GM23338 (cell line): ENCODE measurements at regions not wholly inside any gene's neighbourhood (a gene's known extent, or its start where the extent isn't known, plus 50 kb on each side); places are given as distances from the start of the nearest gene placed in this dataset.

Experiments used
- ATAC-seq: fragments of 200-7000 bp; cut with Tn5 transposase; 3 replicates; pipeline ENCODE4 v1.9.1; 2020
- DNase-seq: peaks from one replicate; pipeline ENCODE4 v3.0.0-alpha.2; 2015; ENCODE audit warnings: low spot score
- H2AFZ ChIP-seq: fragments of 200-600 bp; sonication (generic); 2 replicates; pipeline ENCODE4 v1.8.0; 2016; ENCODE audit warnings: antibody characterized with exemption, mild to moderate bottlenecking, moderate library complexity
- H3F3A ChIP-seq: fragments of 200-600 bp; sonication (generic); replicated peaks from 2 replicates; pipeline ENCODE4 v1.8.0; 2017; ENCODE audit warnings: antibody characterized with exemption, mixed run types, low read depth
- H3K27ac ChIP-seq: fragments of 200-600 bp; sonication (generic); 2 replicates; pipeline ENCODE4 v1.6.1; 2016; ENCODE audit warnings: low read depth
- H3K27me3 ChIP-seq: fragments of 200-600 bp; sonication (generic); 2 replicates; pipeline ENCODE4 v1.8.0; 2016; ENCODE audit warnings: mild to moderate bottlenecking, mixed run types, moderate library complexity; ENCODE audit not compliant: insufficient read depth
- H3K36me3 ChIP-seq: fragments of 200-600 bp; sonication (generic); 2 replicates; pipeline ENCODE4 v1.8.0; 2016; ENCODE audit warnings: mild to moderate bottlenecking; ENCODE audit not compliant: insufficient read depth
- H3K4me1 ChIP-seq: fragments of 200-600 bp; sonication (generic); 2 replicates; pipeline ENCODE4 v1.8.0; 2016; ENCODE audit warnings: mild to moderate bottlenecking, moderate library complexity; ENCODE audit not compliant: insufficient read depth
- H3K4me2 ChIP-seq: fragments of 200-600 bp; sonication (generic); 2 replicates; pipeline ENCODE4 v1.7.1; 2017; ENCODE audit warnings: mixed run types
- H3K4me3 ChIP-seq: fragments of 200-600 bp; sonication (generic); 2 replicates; pipeline ENCODE4 v1.6.1; 2016; ENCODE audit warnings: mixed run types
- H3K79me2 ChIP-seq: fragments of 200-600 bp; sonication (generic); replicated peaks from 2 replicates; pipeline ENCODE4 v1.8.0; 2017; ENCODE audit warnings: mild to moderate bottlenecking; ENCODE audit not compliant: insufficient read depth
- H3K9me2 ChIP-seq: fragments of 200-600 bp; sonication (generic); 2 replicates; pipeline ENCODE4 v1.8.0; 2017; ENCODE audit not compliant: insufficient read depth
- H4K20me1 ChIP-seq: fragments of 200-600 bp; sonication (generic); replicated peaks from 2 replicates; pipeline ENCODE4 v1.8.0; 2017; ENCODE audit warnings: mild to moderate bottlenecking; ENCODE audit not compliant: insufficient read depth
- H3K27ac Mint-ChIP-seq: 2 replicates; pipeline ENCODE4 v1.8.0; 2020; ENCODE audit warnings: inconsistent platforms, mild to moderate bottlenecking, moderate library complexity, mixed read lengths
- H3K27me3 Mint-ChIP-seq: 3 replicates; pipeline ENCODE4 v1.8.0; 2022; ENCODE audit warnings: low read depth, mild to moderate bottlenecking, moderate library complexity, mixed read lengths, inconsistent platforms; ENCODE audit not compliant: insufficient read depth, poor library complexity
- H3K36me3 Mint-ChIP-seq: 3 replicates; pipeline ENCODE4 v1.8.0; 2021; ENCODE audit warnings: low read depth, mild to moderate bottlenecking, inconsistent platforms, moderate library complexity, mixed read lengths
- H3K4me1 Mint-ChIP-seq: 3 replicates; pipeline ENCODE4 v1.8.0; 2020; ENCODE audit warnings: mild to moderate bottlenecking, inconsistent platforms, mixed read lengths
- H3K4me3 Mint-ChIP-seq: 3 replicates; pipeline ENCODE4 v1.8.0; 2021; ENCODE audit warnings: moderate library complexity, mild to moderate bottlenecking, inconsistent platforms, mixed read lengths
- H3K9me3 Mint-ChIP-seq: 3 replicates; pipeline ENCODE4 v1.8.0; 2020; ENCODE audit warnings: moderate library complexity, mild to moderate bottlenecking, inconsistent platforms, mixed read lengths
- CREB1 ChIP-seq: fragments of 250-450 bp; sonication (Bioruptor Pico); IDR thresholded peaks from 2 replicates; pipeline ENCODE4 v1.5.0; 2020; ENCODE audit warnings: low read depth, mild to moderate bottlenecking, moderate library complexity
- CTCF ChIP-seq, 2 experiments: fragments of 200-600 bp in 1 of 2; sonication (generic) in 1 of 2; conservative IDR thresholded peaks; 2 replicates each; pipeline versions ENCODE4 v1.5.1 to v1.6.1; 2016 to 2017; ENCODE audit warnings: antibody characterized with exemption in 2 of 2, low read depth in 2 of 2, mild to moderate bottlenecking in 2 of 2, moderate library complexity in 1 of 2
- ETS1 ChIP-seq: IDR thresholded peaks from 2 replicates; pipeline ENCODE4 v1.6.1; 2016; ENCODE audit warnings: antibody characterized with exemption
- EZH2phosphoT487 ChIP-seq: fragments of 200-600 bp; sonication (generic); IDR thresholded peaks from one replicate; pipeline ENCODE4 v1.8.1; 2018; ENCODE audit warnings: antibody characterized with exemption; ENCODE audit not compliant: unreplicated experiment
- JUNB ChIP-seq: IDR thresholded peaks from one replicate; pipeline ENCODE4 v1.6.1; 2016; ENCODE audit warnings: antibody characterized with exemption; ENCODE audit not compliant: unreplicated experiment
- NANOG ChIP-seq: IDR thresholded peaks from 2 replicates; pipeline ENCODE4 v1.6.1; 2016; ENCODE audit warnings: antibody characterized with exemption, borderline replicate concordance
- STAT1 ChIP-seq: IDR thresholded peaks from one replicate; pipeline ENCODE4 v1.6.1; 2016; ENCODE audit warnings: antibody characterized with exemption; ENCODE audit not compliant: unreplicated experiment
- ZNF114 ChIP-seq: fragments of 250-450 bp; sonication (Bioruptor Pico); IDR thresholded peaks from 2 replicates; pipeline ENCODE4 v1.5.0; 2020; ENCODE audit warnings: mild to moderate bottlenecking, moderate library complexity
- ZNF331 ChIP-seq: fragments of 250-450 bp; sonication (Bioruptor Pico); IDR thresholded peaks from 2 replicates; pipeline ENCODE4 v1.5.0; 2020; ENCODE audit warnings: low read depth, mild to moderate bottlenecking, moderate library complexity
- ZNF462 ChIP-seq: fragments of 250-450 bp; sonication (Bioruptor Pico); IDR thresholded peaks from 2 replicates; pipeline ENCODE4 v1.5.0; 2020; ENCODE audit warnings: mild to moderate bottlenecking, moderate library complexity

GRCh38 chr13:34654203-34654602, 287.9 kb upstream of the NBEA start (continued):
- no peak for TF ChIP-seq ETS1
- no peak for TF ChIP-seq EZH2phosphoT487
- no peak for TF ChIP-seq JUNB
- no peak for TF ChIP-seq ZNF331 (CRISPR knock-in tag)
- TF ChIP-seq ZNF114 (CRISPR knock-in tag), result no peak

GRCh38 chr13:34654647-34655046, 287.4 kb upstream of the NBEA start:
- Mint-ChIP-seq H3K9me3 (peaks cover 27% of the 10 kb centered on the region), H3K36me3 (peaks cover 16% of the 10 kb centered on the region), H3K27me3 (no peaks in the 10 kb centered on the region), H3K27ac (no peak overlapping the region), H3K4me3 (no peak overlapping the region), H3K4me1 (0 out of 3 replicates have a peak, but pooled peaks cover 3% of the 10 kb centered on the region)
- Histone ChIP-seq H3K36me3 (0 out of 2 replicates have a peak, but pooled peaks cover 3% of the 10 kb centered on the region), H3K27ac (no peak overlapping the region), H3K4me1 (no peaks in the 10 kb centered on the region), H2AFZ (0 out of 2 replicates have a peak overlapping the region, but pooled peaks have one; percentile 56), H3K4me3 (no peak overlapping the region), H3K27me3 (no peaks in the 10 kb centered on the region), H3F3A (no peaks in the 10 kb centered on the region), H4K20me1 (no peaks in the 10 kb centered on the region), H3K9me2 (peaks cover 6% of the 10 kb centered on the region; the same call in 1 of the 2 replicates), H3K79me2 (no peaks in the 10 kb centered on the region), H3K4me2 (no peak overlapping the region)
- TF ChIP-seq EZH2phosphoT487, result no peak
- no peak for TF ChIP-seq CREB1
- TF ChIP-seq STAT1, result no peak
- TF ChIP-seq ZNF462 (CRISPR knock-in tag), result no peak
- TF ChIP-seq ZNF331 (CRISPR knock-in tag), result no peak
- no peak for TF ChIP-seq JUNB
- no peak for TF ChIP-seq CTCF (conservative IDR thresholded peaks at IDR 0.05; ENCODE audit: low read depth in 2 of 2)
- TF ChIP-seq NANOG, result no peak
- TF ChIP-seq ETS1, result no peak
- TF ChIP-seq ZNF114 (CRISPR knock-in tag), result no peak
- no peak for DNase-seq
- ATAC-seq, result no peak
